HFFc6 (cell line): ENCODE measurements at regions not wholly inside any gene's neighbourhood (a gene's known extent, or its start where the extent isn't known, plus 50 kb on each side); places are given as distances from the start of the nearest gene placed in this dataset.
"Not testable (repeated sequence)": the region's sequence is repeated elsewhere in the genome, so short reads cannot be mapped to it uniquely, and the experiment has no call there.

Experiments
- DNase-seq: peaks from one replicate; pipeline ENCODE4 v3.0.0-alpha.2; 2018
- H3K27ac Mint-ChIP-seq: 2 replicates; pipeline ENCODE4 v1.8.0; 2020; ENCODE audit warnings: mild to moderate bottlenecking, mixed read lengths
- H3K27me3 Mint-ChIP-seq: 2 replicates; pipeline ENCODE4 v1.8.0; 2021; ENCODE audit warnings: mild to moderate bottlenecking, moderate library complexity, mixed read lengths; ENCODE audit not compliant: insufficient read depth
- H3K36me3 Mint-ChIP-seq: 2 replicates; pipeline ENCODE4 v1.8.0; 2021; ENCODE audit warnings: low read depth, mixed read lengths
- H3K4me1 Mint-ChIP-seq: 2 replicates; pipeline ENCODE4 v1.8.0; 2020; ENCODE audit warnings: low read depth, mixed read lengths
- H3K4me3 Mint-ChIP-seq: 2 replicates; pipeline ENCODE4 v1.8.0; 2020; ENCODE audit warnings: mild to moderate bottlenecking, moderate library complexity, mixed read lengths
- H3K9me3 Mint-ChIP-seq: 2 replicates; pipeline ENCODE4 v1.8.0; 2020; ENCODE audit warnings: mild to moderate bottlenecking, mixed read lengths
- TF ChIP-seq, protein P1 (sequence below): fragments of 200-600 bp; sonication (generic); IDR thresholded peaks from 2 replicates; pipeline ENCODE4 v1.5.0; 2021; ENCODE audit warnings: antibody characterized with exemption, mild to moderate bottlenecking

DNA sequence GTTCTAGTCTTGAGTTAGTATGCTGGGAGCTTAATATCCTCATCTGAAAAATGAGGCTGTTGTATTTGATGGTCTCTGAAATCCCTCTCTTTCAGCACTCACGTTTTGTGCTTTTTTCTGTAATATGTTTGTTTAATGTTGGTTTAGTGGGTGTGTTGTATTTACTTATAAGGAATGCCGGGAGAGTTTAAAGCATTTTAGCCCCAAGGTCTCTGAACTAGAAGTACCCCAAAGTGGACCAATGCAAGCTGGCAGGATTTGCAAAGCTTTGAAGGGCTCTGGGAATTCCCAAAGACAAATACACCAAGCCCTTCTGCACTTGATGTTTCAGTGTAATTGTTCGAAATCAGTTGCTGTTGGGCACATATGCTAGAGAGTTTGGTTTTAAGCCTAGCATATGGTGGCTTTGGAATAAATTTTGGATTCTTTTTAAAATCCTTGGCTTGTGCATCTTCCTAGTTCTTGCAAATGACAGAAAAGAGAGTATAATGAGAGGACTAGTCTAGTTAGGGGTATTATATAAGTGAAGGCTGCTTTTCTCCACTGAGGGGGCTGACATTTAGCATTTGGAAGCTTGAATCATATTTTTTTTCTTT is 371.4 kb upstream of the BOD1L1 start:
- Mint-ChIP-seq H3K36me3 (peaks cover 24% of the 10 kb centered on the region), H3K4me1 (peaks cover 11% of the 10 kb centered on the region), H3K4me3 (no peak overlapping the region), H3K27ac (no peak overlapping the region), H3K9me3 (peaks cover 25% of the 10 kb centered on the region), H3K27me3 (no peaks in the 10 kb centered on the region; the same call in 1 of the 2 replicates)
- no peak for DNase-seq
- TF ChIP-seq, protein P1, sequence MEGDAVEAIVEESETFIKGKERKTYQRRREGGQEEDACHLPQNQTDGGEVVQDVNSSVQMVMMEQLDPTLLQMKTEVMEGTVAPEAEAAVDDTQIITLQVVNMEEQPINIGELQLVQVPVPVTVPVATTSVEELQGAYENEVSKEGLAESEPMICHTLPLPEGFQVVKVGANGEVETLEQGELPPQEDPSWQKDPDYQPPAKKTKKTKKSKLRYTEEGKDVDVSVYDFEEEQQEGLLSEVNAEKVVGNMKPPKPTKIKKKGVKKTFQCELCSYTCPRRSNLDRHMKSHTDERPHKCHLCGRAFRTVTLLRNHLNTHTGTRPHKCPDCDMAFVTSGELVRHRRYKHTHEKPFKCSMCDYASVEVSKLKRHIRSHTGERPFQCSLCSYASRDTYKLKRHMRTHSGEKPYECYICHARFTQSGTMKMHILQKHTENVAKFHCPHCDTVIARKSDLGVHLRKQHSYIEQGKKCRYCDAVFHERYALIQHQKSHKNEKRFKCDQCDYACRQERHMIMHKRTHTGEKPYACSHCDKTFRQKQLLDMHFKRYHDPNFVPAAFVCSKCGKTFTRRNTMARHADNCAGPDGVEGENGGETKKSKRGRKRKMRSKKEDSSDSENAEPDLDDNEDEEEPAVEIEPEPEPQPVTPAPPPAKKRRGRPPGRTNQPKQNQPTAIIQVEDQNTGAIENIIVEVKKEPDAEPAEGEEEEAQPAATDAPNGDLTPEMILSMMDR: no peak

DNA sequence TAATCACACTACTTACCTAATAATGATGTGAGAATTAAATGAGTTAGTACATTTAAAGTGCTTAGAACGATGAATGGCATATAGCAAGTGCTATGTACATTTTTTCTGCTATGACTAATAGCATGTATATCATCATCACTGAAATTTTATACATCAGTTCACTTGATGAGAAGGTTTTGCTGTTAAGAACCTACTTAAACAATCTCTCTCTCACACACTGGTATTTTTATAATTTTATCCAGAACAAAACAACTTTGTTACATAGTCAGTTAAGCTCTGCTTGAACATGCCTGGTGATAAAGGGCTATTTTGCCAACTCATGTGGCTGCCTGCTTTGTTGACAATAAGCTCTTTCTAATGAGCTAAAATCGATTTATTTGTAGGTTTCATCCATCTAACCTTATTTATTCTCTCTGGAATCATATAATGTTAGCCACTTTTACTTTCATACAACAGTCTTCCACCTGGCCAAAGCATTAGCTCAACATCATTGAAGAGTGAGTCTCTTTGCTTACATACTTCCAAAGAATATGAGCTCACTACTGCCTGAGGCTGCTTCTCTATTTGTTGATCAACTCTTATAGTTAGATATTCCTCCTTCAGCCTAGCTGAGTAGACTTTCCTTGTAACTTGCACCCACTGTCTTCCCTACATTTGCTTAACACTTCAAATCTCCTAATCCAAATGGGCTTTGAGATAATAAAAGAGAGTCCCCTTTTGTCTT is 372.7 kb upstream of the BOD1L1 start:
- H3K27ac Mint-ChIP-seq: no peak overlapping the region
- peak; percentile 6 for DNase-seq
- H3K9me3 Mint-ChIP-seq: peaks cover 26% of the 10 kb centered on the region
- peaks cover 24% of the 10 kb centered on the region for H3K36me3 Mint-ChIP-seq
- H3K4me1 Mint-ChIP-seq: peaks cover 11% of the 10 kb centered on the region
- H3K27me3 Mint-ChIP-seq: no peaks in the 10 kb centered on the region; the same call in 1 of the 2 replicates
- TF ChIP-seq, protein P1: no peak
- no peak overlapping the region for H3K4me3 Mint-ChIP-seq

DNA sequence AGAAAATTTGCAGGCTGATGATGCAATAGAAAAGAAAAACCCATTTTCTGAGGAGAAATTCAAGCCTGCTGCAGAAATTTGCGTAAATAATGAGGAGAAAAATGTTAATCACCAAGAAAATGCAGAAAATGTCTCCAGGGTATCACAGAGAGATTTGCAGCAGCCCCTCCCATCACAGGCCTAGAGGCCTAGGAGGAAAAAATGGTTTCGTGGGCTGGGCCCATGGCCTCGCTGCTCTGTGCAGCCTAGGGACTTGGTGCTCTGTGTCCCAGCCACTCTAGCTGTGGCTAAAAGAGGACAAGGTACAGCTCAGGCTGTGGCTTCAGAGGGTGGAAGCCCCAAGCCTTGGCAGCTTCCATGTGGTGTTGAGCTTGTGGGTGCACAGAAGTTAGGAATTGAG is 374.8 kb upstream of the BOD1L1 start:
- Mint-ChIP-seq H3K4me1 (peaks cover 11% of the 10 kb centered on the region), H3K36me3 (peaks cover 24% of the 10 kb centered on the region), H3K9me3 (peaks cover 26% of the 10 kb centered on the region)
- not testable (repeated sequence) for H3K27ac Mint-ChIP-seq, H3K27me3 Mint-ChIP-seq, DNase-seq, H3K4me3 Mint-ChIP-seq

DNA sequence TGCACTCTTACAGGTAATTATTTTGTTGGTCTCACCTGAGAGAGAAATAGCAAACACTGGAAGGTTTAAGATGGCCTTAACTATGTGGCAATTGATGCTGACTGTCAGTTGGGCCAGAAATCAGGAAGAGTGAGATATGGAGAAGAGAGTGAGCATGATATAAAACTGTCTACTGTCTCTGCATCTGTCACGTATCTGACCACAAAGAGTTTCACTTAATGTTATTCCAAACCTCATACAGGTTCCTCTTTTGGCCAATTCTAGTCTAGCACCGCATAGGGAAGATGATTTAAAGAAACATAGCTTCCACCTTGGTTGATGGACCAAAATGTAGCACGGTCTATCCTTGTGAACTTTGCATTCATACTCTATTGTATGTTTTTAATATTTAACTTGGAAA is 381.0 kb upstream of the BOD1L1 start:
- Mint-ChIP-seq H3K36me3 (peaks cover 5% of the 10 kb centered on the region; the same call in 1 of the 2 replicates), H3K4me1 (no peaks in the 10 kb centered on the region), H3K4me3 (no peak overlapping the region), H3K9me3 (peaks cover 6% of the 10 kb centered on the region), H3K27ac (no peak overlapping the region), H3K27me3 (no peaks in the 10 kb centered on the region)
- TF ChIP-seq, protein P1: no peak
- DNase-seq: no peak

DNA sequence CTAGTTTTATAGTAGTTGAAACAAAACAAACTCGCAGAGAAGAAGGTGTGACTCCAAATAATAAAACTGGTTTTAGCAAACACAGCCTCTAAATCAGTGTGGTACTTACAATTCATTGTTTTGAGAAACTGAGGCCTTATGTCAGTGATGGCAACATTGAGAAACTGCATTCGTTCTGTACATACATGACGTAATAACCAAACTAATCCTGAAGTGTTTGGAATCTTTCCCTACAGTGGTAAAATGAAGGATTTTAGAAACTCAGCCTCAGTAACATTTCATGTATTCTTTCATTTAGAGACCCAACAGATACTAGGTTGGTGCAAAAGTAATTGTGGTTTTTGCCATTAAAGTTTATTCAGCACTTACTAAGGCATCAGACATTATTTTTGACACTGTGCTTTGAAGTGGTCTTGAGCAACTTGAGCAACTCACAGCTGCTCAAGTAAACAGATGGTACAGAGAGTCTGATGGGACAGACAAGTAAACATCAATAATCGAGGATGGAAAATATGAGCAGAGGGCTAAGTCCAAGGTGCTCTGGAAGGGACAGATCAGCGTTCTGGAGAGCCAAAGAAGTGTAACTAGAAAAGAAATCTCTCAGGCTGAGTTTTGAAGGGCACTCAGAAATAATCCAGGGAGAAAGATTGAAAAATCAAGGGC is 390.8 kb upstream of the BOD1L1 start:
- Mint-ChIP-seq H3K27me3 (no peaks in the 10 kb centered on the region; the same call in 1 of the 2 replicates), H3K27ac (no peak overlapping the region), H3K4me3 (no peak overlapping the region), H3K36me3 (peaks cover 19% of the 10 kb centered on the region), H3K9me3 (peaks cover 27% of the 10 kb centered on the region), H3K4me1 (peaks cover 21% of the 10 kb centered on the region)
- TF ChIP-seq, protein P1: no peak
- DNase-seq: no peak

DNA sequence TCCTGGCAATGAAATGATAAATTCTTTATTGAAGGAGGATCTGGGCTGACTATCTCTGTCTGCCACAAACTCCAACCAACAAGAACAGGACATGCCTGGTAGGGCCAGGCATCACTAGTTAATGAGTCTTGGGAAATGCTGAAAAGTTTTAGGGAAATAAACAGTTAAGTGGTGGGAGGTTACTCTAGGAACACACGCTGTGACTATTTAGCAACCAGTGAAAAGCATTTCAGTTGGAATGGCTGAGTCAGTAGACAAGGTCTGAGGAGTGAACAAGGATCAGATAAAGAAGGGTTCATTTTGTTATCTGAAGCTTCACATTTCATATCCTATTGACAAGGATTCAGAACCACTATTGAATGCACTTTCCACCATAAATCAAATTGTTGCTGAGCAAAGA is 394.9 kb upstream of the BOD1L1 start:
- Mint-ChIP-seq H3K27me3 (no peaks in the 10 kb centered on the region), H3K9me3 (no peaks in the 10 kb centered on the region), H3K4me1 (peaks cover 41% of the 10 kb centered on the region), H3K27ac (peak overlapping the region; percentile 80), H3K4me3 (peak overlapping the region; percentile 61), H3K36me3 (no peaks in the 10 kb centered on the region)
- TF ChIP-seq, protein P1: peak; percentile 8; the same call in 1 of the 2 replicates
- peak; percentile 66 for DNase-seq
